ENCODE measurements at regions not wholly inside any gene's neighbourhood (a gene's known extent, or its start where the extent isn't known, plus 50 kb on each side); places are given as distances from the start of the nearest gene placed in this dataset.

- Mint-ChIP-seq H3K27ac (no peak overlapping the region), H3K36me3 (ENCODE audit: low read depth) (peaks cover 5% of the 10 kb centered on the region), H3K4me3 (no peak overlapping the region), H3K4me1 (ENCODE audit: low read depth) (no peaks in the 10 kb centered on the region), H3K27me3 (ENCODE audit: insufficient read depth) (no peaks in the 10 kb centered on the region), H3K9me3 (peaks cover 73% of the 10 kb centered on the region)
- DNase-seq, result no peak
- TF ChIP-seq CTCF (IDR thresholded peaks at IDR 0.05), result no peak
These were observed 183.4 kb upstream of the C1orf174 start for GRCh38 chr1:4083231-4084047.

- DNase-seq, result no peak
- Mint-ChIP-seq H3K27me3 (ENCODE audit: insufficient read depth) (no peaks in the 10 kb centered on the region), H3K9me3 (peaks cover 69% of the 10 kb centered on the region), H3K27ac (no peak overlapping the region), H3K4me3 (no peak overlapping the region), H3K4me1 (ENCODE audit: low read depth) (no peaks in the 10 kb centered on the region), H3K36me3 (ENCODE audit: low read depth) (peaks cover 5% of the 10 kb centered on the region)
- no peak for TF ChIP-seq CTCF (IDR thresholded peaks at IDR 0.05)
These were observed 184.0 kb upstream of the C1orf174 start for GRCh38 chr1:4084048-4084431.

- H3K9me3 Mint-ChIP-seq, result peaks cover 69% of the 10 kb centered on the region
- no peaks in the 10 kb centered on the region for H3K27me3 Mint-ChIP-seq (ENCODE audit: insufficient read depth)
- H3K4me1 Mint-ChIP-seq (ENCODE audit: low read depth), result no peaks in the 10 kb centered on the region
- no peak overlapping the region for H3K4me3 Mint-ChIP-seq
- no peak for DNase-seq
- H3K36me3 Mint-ChIP-seq (ENCODE audit: low read depth), result peaks cover 5% of the 10 kb centered on the region
- no peak overlapping the region for H3K27ac Mint-ChIP-seq
- no peak for TF ChIP-seq CTCF (IDR thresholded peaks at IDR 0.05)
These were observed 184.4 kb upstream of the C1orf174 start for GRCh38 chr1:4084446-4084845.

GRCh38 chr1:4084896-4085295 is 184.8 kb upstream of the C1orf174 start:
- Mint-ChIP-seq H3K27me3 (ENCODE audit: insufficient read depth) (no peaks in the 10 kb centered on the region), H3K9me3 (peaks cover 70% of the 10 kb centered on the region), H3K27ac (no peak overlapping the region), H3K36me3 (ENCODE audit: low read depth) (peaks cover 5% of the 10 kb centered on the region), H3K4me3 (no peak overlapping the region), H3K4me1 (ENCODE audit: low read depth) (no peaks in the 10 kb centered on the region)
- no peak for DNase-seq
- TF ChIP-seq CTCF (IDR thresholded peaks at IDR 0.05), result no peak

DNA sequence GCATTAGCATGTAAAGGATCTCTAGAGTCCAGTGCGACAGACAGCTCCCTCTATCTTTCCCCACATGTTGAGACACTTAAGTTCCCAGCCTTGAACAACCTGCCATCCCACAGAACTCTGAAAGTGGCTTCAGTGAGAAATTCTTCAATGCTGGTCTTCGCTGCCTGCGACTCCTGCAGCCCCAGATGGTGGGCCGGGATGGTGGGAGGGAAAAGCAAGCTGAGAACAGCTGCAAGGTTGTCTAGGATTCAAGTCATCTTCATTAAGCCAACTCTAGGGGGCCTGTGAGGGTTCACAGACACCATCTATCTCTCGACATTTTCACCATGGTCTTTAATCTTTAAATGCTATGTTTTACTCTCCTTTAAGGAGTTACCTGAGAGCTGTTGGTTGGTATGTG is 185.5 kb upstream of the C1orf174 start:
- H3K27ac Mint-ChIP-seq, result no peak overlapping the region
- peaks cover 5% of the 10 kb centered on the region for H3K36me3 Mint-ChIP-seq (ENCODE audit: low read depth)
- H3K4me1 Mint-ChIP-seq (ENCODE audit: low read depth), result no peaks in the 10 kb centered on the region
- H3K4me3 Mint-ChIP-seq, result no peak overlapping the region
- no peak for TF ChIP-seq CTCF (IDR thresholded peaks at IDR 0.05)
- no peaks in the 10 kb centered on the region for H3K27me3 Mint-ChIP-seq (ENCODE audit: insufficient read depth)
- H3K9me3 Mint-ChIP-seq, result peaks cover 69% of the 10 kb centered on the region
- no peak for DNase-seq
